ENCODE measurements at regions not wholly inside any gene's neighbourhood (a gene's known extent, or its start where the extent isn't known, plus 50 kb on each side); places are given as distances from the start of the nearest gene placed in this dataset.
"Not testable (repeated sequence)": the region's sequence is repeated elsewhere in the genome, so short reads cannot be mapped to it uniquely, and the experiment has no call there.

GRCh38 chr11:116325247-116325646 is 447.5 kb downstream of the BUD13 start:
- no peak for ATAC-seq
- no peak for TF ChIP-seq GLIS3 (CRISPR knock-in tag; IDR thresholded peaks at IDR 0.05)
- TF ChIP-seq ZFP3 (CRISPR knock-in tag; IDR thresholded peaks at IDR 0.05) = no peak
- no peak for TF ChIP-seq RARB (CRISPR knock-in tag; IDR thresholded peaks at IDR 0.05)
- no peak for TF ChIP-seq ZC3H10 (CRISPR knock-in tag; IDR thresholded peaks at IDR 0.05)
- no peak for TF ChIP-seq ZNF70 (CRISPR knock-in tag; IDR thresholded peaks at IDR 0.05)
- TF ChIP-seq POU6F1 (CRISPR knock-in tag; IDR thresholded peaks at IDR 0.05; ENCODE audit: borderline replicate concordance, low read depth) = no peak

GRCh38 chr11:116324077-116324476 is 448.7 kb downstream of the BUD13 start:
- ATAC-seq = not testable (repeated sequence)

- ATAC-seq = no peak
- TF ChIP-seq ZNF8 (CRISPR knock-in tag; IDR thresholded peaks at IDR 0.05) (no peak), SNAI2 (CRISPR knock-in tag; IDR thresholded peaks at IDR 0.05) (no peak), ZC3H10 (CRISPR knock-in tag; IDR thresholded peaks at IDR 0.05) (no peak), ZNF565 (CRISPR knock-in tag; conservative IDR thresholded peaks at IDR 0.05; ENCODE audit: low read depth) (no peak), ARNTL (CRISPR knock-in tag; IDR thresholded peaks at IDR 0.05; ENCODE audit: borderline replicate concordance, low read depth) (no peak), TOX (CRISPR knock-in tag; IDR thresholded peaks at IDR 0.05; ENCODE audit: borderline replicate concordance) (no peak)
Observed at GRCh38 chr11:116317212-116317611, 455.6 kb downstream of the BUD13 start.

GRCh38 chr11:116314006-116314405 is 458.8 kb downstream of the BUD13 start:
- no peak for TF ChIP-seq CREB5 (CRISPR knock-in tag; IDR thresholded peaks at IDR 0.05; ENCODE audit: low read depth)
- TF ChIP-seq ZC3H10 (CRISPR knock-in tag; IDR thresholded peaks at IDR 0.05) = no peak
- no peak for TF ChIP-seq SNAI2 (CRISPR knock-in tag; IDR thresholded peaks at IDR 0.05)
- no peak for TF ChIP-seq ARNTL (CRISPR knock-in tag; IDR thresholded peaks at IDR 0.05; ENCODE audit: borderline replicate concordance, low read depth)
- TF ChIP-seq ISL1 (CRISPR knock-in tag; IDR thresholded peaks at IDR 0.05) = no peak
- no peak for TF ChIP-seq PATZ1 (CRISPR knock-in tag; IDR thresholded peaks at IDR 0.05; ENCODE audit: borderline replicate concordance)
- no peak for TF ChIP-seq BACH2 (CRISPR knock-in tag; IDR thresholded peaks at IDR 0.05; ENCODE audit: borderline replicate concordance)
- no peak for TF ChIP-seq POU6F1 (CRISPR knock-in tag; IDR thresholded peaks at IDR 0.05; ENCODE audit: borderline replicate concordance, low read depth)
- TF ChIP-seq CSDC2 (CRISPR knock-in tag; IDR thresholded peaks at IDR 0.05) = no peak
- TF ChIP-seq GLIS3 (CRISPR knock-in tag; IDR thresholded peaks at IDR 0.05) = no peak
- no peak for TF ChIP-seq ZFP30 (CRISPR knock-in tag; IDR thresholded peaks at IDR 0.05)
- TF ChIP-seq ZNF565 (CRISPR knock-in tag; conservative IDR thresholded peaks at IDR 0.05; ENCODE audit: low read depth) = no peak
- TF ChIP-seq PPARA (CRISPR knock-in tag; IDR thresholded peaks at IDR 0.05; ENCODE audit: borderline replicate concordance) = no peak

GRCh38 chr11:116312570-116313391 is 460.0 kb downstream of the BUD13 start:
- peak; percentile 92 for ATAC-seq
- 0 out of 2 replicates have a peak, but pooled peaks have one; percentile 8 for TF ChIP-seq ZNF8 (CRISPR knock-in tag; IDR thresholded peaks at IDR 0.05)
- peak; percentile 78 for TF ChIP-seq TSHZ2 (CRISPR knock-in tag; IDR thresholded peaks at IDR 0.05)
- TF ChIP-seq PPARA (CRISPR knock-in tag; IDR thresholded peaks at IDR 0.05; ENCODE audit: borderline replicate concordance) = no peak
- TF ChIP-seq POU6F1 (CRISPR knock-in tag; IDR thresholded peaks at IDR 0.05; ENCODE audit: borderline replicate concordance, low read depth) = no peak
- TF ChIP-seq TCF4 (CRISPR knock-in tag; IDR thresholded peaks at IDR 0.05; ENCODE audit: borderline replicate concordance) = peak; percentile 58; the same call in 1 of the 2 replicates

More at GRCh38 chr11:116314006-116314405, 458.8 kb downstream of the BUD13 start:
- no peak for ATAC-seq
